ENCODE measurements at regions not wholly inside any gene's neighbourhood (a gene's known extent, or its start where the extent isn't known, plus 50 kb on each side); places are given as distances from the start of the nearest gene placed in this dataset.

DNA sequence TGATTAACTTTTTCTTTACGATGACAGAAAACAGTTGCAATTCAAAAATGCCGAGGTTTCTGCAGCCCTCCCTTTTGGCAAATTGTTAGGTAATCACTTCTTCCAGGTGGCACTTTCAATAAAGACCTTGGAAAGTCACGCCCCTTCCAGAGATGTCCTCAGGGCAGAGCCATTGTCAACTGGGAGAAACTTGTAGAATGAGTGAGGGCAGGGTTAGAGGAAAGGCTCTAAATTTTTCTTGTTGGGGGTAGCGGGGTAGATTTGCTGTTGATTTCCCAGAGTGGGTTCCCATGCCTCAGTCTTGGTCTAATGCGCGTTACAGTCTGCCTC, 421.1 kb downstream of the FGF9 start:
- no peaks in the 10 kb centered on the region for H3K27me3 ChIP-seq (ENCODE audit: insufficient read depth, low read length)
- no peaks in the 10 kb centered on the region for H3K36me3 ChIP-seq (ENCODE audit: insufficient read depth, low read length)
- H3K4me3 ChIP-seq (ENCODE audit: low read depth, low read length, poor library complexity, severe bottlenecking), result no peak overlapping the region
- H3K9me3 ChIP-seq (ENCODE audit: low read length), result no peaks in the 10 kb centered on the region
- H4K20me1 ChIP-seq (ENCODE audit: insufficient read depth, low read length), result no peaks in the 10 kb centered on the region
- TF ChIP-seq EZH2 (IDR thresholded peaks at IDR 0.05; ENCODE audit: borderline replicate concordance, low read length), result no peak
- TF ChIP-seq, protein P1, sequence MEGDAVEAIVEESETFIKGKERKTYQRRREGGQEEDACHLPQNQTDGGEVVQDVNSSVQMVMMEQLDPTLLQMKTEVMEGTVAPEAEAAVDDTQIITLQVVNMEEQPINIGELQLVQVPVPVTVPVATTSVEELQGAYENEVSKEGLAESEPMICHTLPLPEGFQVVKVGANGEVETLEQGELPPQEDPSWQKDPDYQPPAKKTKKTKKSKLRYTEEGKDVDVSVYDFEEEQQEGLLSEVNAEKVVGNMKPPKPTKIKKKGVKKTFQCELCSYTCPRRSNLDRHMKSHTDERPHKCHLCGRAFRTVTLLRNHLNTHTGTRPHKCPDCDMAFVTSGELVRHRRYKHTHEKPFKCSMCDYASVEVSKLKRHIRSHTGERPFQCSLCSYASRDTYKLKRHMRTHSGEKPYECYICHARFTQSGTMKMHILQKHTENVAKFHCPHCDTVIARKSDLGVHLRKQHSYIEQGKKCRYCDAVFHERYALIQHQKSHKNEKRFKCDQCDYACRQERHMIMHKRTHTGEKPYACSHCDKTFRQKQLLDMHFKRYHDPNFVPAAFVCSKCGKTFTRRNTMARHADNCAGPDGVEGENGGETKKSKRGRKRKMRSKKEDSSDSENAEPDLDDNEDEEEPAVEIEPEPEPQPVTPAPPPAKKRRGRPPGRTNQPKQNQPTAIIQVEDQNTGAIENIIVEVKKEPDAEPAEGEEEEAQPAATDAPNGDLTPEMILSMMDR (IDR thresholded peaks at IDR 0.05; ENCODE audit: low read length), result no peak
- H3K4me1 ChIP-seq (ENCODE audit: insufficient read depth, low read length, severe bottlenecking), result no peaks in the 10 kb centered on the region
- H3K27ac ChIP-seq (ENCODE audit: low read depth, low read length, poor library complexity, severe bottlenecking), result no peak overlapping the region
- no peaks in the 10 kb centered on the region for H3K79me2 ChIP-seq (ENCODE audit: insufficient read depth, low read length)
- H2AFZ ChIP-seq (ENCODE audit: low read length), result no peak overlapping the region
- no peak overlapping the region for H3K4me2 ChIP-seq (ENCODE audit: low read length)
- no peaks in the 10 kb centered on the region for H3K9me2 ChIP-seq (ENCODE audit: low read depth, low read length)
- no peaks in the 10 kb centered on the region for H3F3A ChIP-seq (ENCODE audit: insufficient read depth, low read length)
- no peak overlapping the region for H3K9ac ChIP-seq (ENCODE audit: low read length)

DNA sequence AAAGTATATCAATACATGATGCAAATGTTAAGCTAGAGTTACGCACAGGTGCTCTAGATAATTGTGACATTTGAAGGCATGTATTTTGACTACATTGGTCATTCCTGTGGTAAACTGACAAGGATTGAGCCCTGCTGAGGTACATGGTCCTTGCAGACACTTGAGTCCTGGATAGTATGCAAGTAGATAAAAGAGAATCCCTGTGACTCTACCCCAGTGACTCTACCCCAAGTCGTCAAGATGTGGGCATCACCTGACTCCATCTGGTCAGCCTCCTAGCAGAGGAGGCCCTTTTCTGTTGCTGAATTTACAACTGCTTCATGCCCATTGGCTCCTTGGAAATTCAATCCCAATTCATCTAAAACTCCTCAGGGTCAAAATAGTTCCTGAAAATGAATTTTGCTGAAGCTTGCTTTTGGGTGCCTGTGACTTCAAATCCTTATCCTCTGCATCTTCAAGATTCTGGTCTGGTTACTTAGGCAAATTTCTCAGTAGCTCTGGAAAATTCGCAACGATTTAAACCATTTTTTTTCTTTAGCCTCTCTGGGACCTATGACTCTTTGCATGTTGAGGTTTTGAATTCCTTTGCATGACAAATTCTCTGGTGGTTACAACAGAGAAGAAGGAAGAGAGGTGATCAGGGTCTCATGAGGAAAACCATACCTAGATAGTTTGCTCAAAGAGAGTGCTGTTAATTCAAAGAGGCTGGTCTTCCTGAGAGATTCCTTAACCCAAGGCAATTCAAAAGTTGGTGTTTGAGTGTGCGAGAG, 422.1 kb downstream of the FGF9 start:
- H2AFZ ChIP-seq (ENCODE audit: low read length), result no peak overlapping the region
- no peak overlapping the region for H3K4me2 ChIP-seq (ENCODE audit: low read length)
- no peaks in the 10 kb centered on the region for H3K4me1 ChIP-seq (ENCODE audit: insufficient read depth, low read length, severe bottlenecking)
- H3K9ac ChIP-seq (ENCODE audit: low read length), result no peak overlapping the region
- no peaks in the 10 kb centered on the region for H3K27me3 ChIP-seq (ENCODE audit: insufficient read depth, low read length)
- H4K20me1 ChIP-seq (ENCODE audit: insufficient read depth, low read length), result no peaks in the 10 kb centered on the region
- no peak overlapping the region for H3K27ac ChIP-seq (ENCODE audit: low read depth, low read length, poor library complexity, severe bottlenecking)
- H3F3A ChIP-seq (ENCODE audit: insufficient read depth, low read length), result no peaks in the 10 kb centered on the region
- no peak for TF ChIP-seq EZH2 (IDR thresholded peaks at IDR 0.05; ENCODE audit: borderline replicate concordance, low read length)
- TF ChIP-seq, protein P1 (IDR thresholded peaks at IDR 0.05; ENCODE audit: low read length), result no peak
- H3K79me2 ChIP-seq (ENCODE audit: insufficient read depth, low read length), result no peaks in the 10 kb centered on the region
- no peaks in the 10 kb centered on the region for H3K9me2 ChIP-seq (ENCODE audit: low read depth, low read length)
- no peaks in the 10 kb centered on the region for H3K36me3 ChIP-seq (ENCODE audit: insufficient read depth, low read length)
- no peak overlapping the region for H3K4me3 ChIP-seq (ENCODE audit: low read depth, low read length, poor library complexity, severe bottlenecking)
- no peaks in the 10 kb centered on the region for H3K9me3 ChIP-seq (ENCODE audit: low read length)

DNA sequence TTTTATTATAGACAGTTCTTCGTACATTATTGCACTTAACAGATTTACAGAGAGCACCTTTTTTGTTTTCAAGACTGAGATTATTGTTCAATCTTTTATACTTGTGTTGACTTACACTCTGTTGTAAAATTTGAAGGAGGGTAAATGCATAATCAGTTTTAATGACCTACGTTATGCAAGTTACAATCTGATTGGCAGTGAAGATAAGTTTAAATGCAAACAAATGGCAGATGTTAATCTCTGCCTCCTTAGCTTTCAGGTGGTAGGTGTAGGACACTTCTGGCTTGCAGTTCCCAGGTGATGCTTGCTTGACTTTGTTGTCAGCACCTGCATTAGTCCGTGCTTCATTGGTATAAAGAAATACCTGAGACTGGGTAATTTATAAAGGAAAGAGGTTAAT, 424.9 kb downstream of the FGF9 start:
- no peaks in the 10 kb centered on the region for H3K27me3 ChIP-seq (ENCODE audit: insufficient read depth, low read length)
- no peaks in the 10 kb centered on the region for H3K79me2 ChIP-seq (ENCODE audit: insufficient read depth, low read length)
- TF ChIP-seq, protein P1 (IDR thresholded peaks at IDR 0.05; ENCODE audit: low read length), result no peak
- no peak for TF ChIP-seq EZH2 (IDR thresholded peaks at IDR 0.05; ENCODE audit: borderline replicate concordance, low read length)
- H3K36me3 ChIP-seq (ENCODE audit: insufficient read depth, low read length), result no peaks in the 10 kb centered on the region
- no peaks in the 10 kb centered on the region for H3K9me3 ChIP-seq (ENCODE audit: low read length)
- no peak overlapping the region for H3K4me2 ChIP-seq (ENCODE audit: low read length)
- no peak overlapping the region for H3K4me3 ChIP-seq (ENCODE audit: low read depth, low read length, poor library complexity, severe bottlenecking)
- no peaks in the 10 kb centered on the region for H3F3A ChIP-seq (ENCODE audit: insufficient read depth, low read length)
- H2AFZ ChIP-seq (ENCODE audit: low read length), result no peak overlapping the region
- no peak overlapping the region for H3K27ac ChIP-seq (ENCODE audit: low read depth, low read length, poor library complexity, severe bottlenecking)
- H3K9me2 ChIP-seq (ENCODE audit: low read depth, low read length), result no peaks in the 10 kb centered on the region
- H3K4me1 ChIP-seq (ENCODE audit: insufficient read depth, low read length, severe bottlenecking), result no peaks in the 10 kb centered on the region
- H3K9ac ChIP-seq (ENCODE audit: low read length), result no peak overlapping the region
- H4K20me1 ChIP-seq (ENCODE audit: insufficient read depth, low read length), result no peaks in the 10 kb centered on the region
